K562 (cell line): ENCODE measurements at regions not wholly inside any gene's neighbourhood (a gene's known extent, or its start where the extent isn't known, plus 50 kb on each side); places are given as distances from the start of the nearest gene placed in this dataset.

Experiments used
- ATAC-seq: fragments of 200-7000 bp; cut with Tn5 transposase; 3 replicates; pipeline ENCODE4 v1.9.1; 2020; ENCODE audit warnings: moderate library complexity
- BruUV-seq: library from RNA; stranded (reverse); fragments of 400-500 nt; replicated peaks from 2 replicates; lab custom pipeline; 2021; lab: Mats Ljungman, UMichigan
- CTCF ChIA-PET: fragments of 300-600 bp; formaldehyde crosslinking; extraction: SDS; loops from one replicate; lab custom pipeline; 2021; ENCODE audit warnings: low intra/inter-chr PET ratio; lab: Yijun Ruan, JAX
- POLR2A ChIA-PET: fragments of 300-600, 350-650 bp; sonication (Branson Sonifier 250); formaldehyde crosslinking; extraction: SDS; loops from one replicate; lab custom pipeline; 2021; ENCODE audit warnings: antibody characterized with exemption, inconsistent platforms; lab: Yijun Ruan, JAX
- DNase-seq, 4 experiments: peaks; one replicate each; pipeline versions ENCODE4 v3.0.0 to v3.0.0-alpha.2; 2011 to 2018; ENCODE audit warnings: low spot score in 3 of 4, mixed read lengths in 3 of 4; ENCODE audit errors: extremely low read depth in 1 of 4
- FAIRE-seq: peaks from 2 replicates; lab custom pipeline; 2011; peaks lifted over from hg19 to GRCh38; lab: Jason Lieb, UNC
- H2AFZ ChIP-seq: 2 replicates; pipeline ENCODE4 v1.6.0; 2011; ENCODE audit warnings: low read depth, low read length, control low read depth, inconsistent platforms
- H3K27ac ChIP-seq: fragments of 200-600 bp; 3 replicates; pipeline ENCODE4 v1.8.0; 2011; ENCODE audit warnings: low read depth, mild to moderate bottlenecking, control low read depth, inconsistent platforms, low read length, moderate library complexity, mixed read lengths; ENCODE audit errors: extremely low read depth
- H3K27me3 ChIP-seq, 2 experiments: fragments of 300-600 bp in 1 of 2; 2 replicates in 1 of 2; 3 replicates in 1 of 2; pipeline versions ENCODE4 v1.6.0 to v1.8.0; 2011; ENCODE audit warnings: inconsistent platforms in 2 of 2, low read length in 2 of 2, mild to moderate bottlenecking in 1 of 2, mixed read lengths in 1 of 2, moderate library complexity in 1 of 2; ENCODE audit not compliant: control insufficient read depth in 2 of 2, insufficient read depth in 2 of 2
- H3K36me3 ChIP-seq: fragments of 300-600 bp; 3 replicates; pipeline ENCODE4 v1.8.0; 2011; ENCODE audit warnings: mild to moderate bottlenecking, low read length, inconsistent platforms; ENCODE audit not compliant: control insufficient read depth, insufficient read depth
- H3K4me1 ChIP-seq, 2 experiments: fragments of 200-600 bp in 1 of 2; replicated peaks in 1 of 2; 2 replicates in 1 of 2; 3 replicates in 1 of 2; pipeline versions ENCODE4 v1.5.1 to v1.8.0; 2011; ENCODE audit warnings: inconsistent platforms in 2 of 2, low read length in 2 of 2, mild to moderate bottlenecking in 1 of 2, mixed read lengths in 1 of 2, moderate library complexity in 1 of 2; ENCODE audit not compliant: control insufficient read depth in 2 of 2, insufficient read depth in 2 of 2
- H3K4me2 ChIP-seq: 2 replicates; pipeline ENCODE4 v1.6.1; 2011; ENCODE audit warnings: low read length, control low read depth, inconsistent platforms, mixed read lengths; ENCODE audit not compliant: insufficient read depth
- H3K4me3 ChIP-seq: fragments of 200-600 bp; sonication (generic), shearing (Covaris generic); 2 replicates; pipeline ENCODE4 v1.5.1; 2016; ENCODE audit warnings: control low read depth, inconsistent platforms
- H3K79me2 ChIP-seq: fragments of 200-600 bp; 3 replicates; pipeline ENCODE4 v1.8.0; 2011; ENCODE audit warnings: low read length, inconsistent platforms; ENCODE audit not compliant: control insufficient read depth, insufficient read depth
- H3K9ac ChIP-seq, 2 experiments: 2 replicates each; pipeline versions ENCODE4 v1.6.0 to v1.6.1; 2011; ENCODE audit warnings: low read depth in 2 of 2, low read length in 2 of 2, control low read depth in 1 of 2, inconsistent platforms in 1 of 2, mild to moderate bottlenecking in 1 of 2, mixed read lengths in 1 of 2; ENCODE audit not compliant: insufficient read depth in 1 of 2
- H3K9me1 ChIP-seq: one replicate; pipeline ENCODE4 v1.6.0; 2011; ENCODE audit warnings: inconsistent platforms, mild to moderate bottlenecking, low read length, moderate library complexity; ENCODE audit not compliant: control insufficient read depth, insufficient read depth
- H3K9me3 ChIP-seq: replicated peaks from 2 replicates; pipeline ENCODE4 v1.5.1; 2011; ENCODE audit warnings: low read depth, low read length, inconsistent platforms; ENCODE audit not compliant: control insufficient read depth, insufficient read depth
- H4K20me1 ChIP-seq: replicated peaks from 2 replicates; pipeline ENCODE4 v1.6.1; 2011; ENCODE audit warnings: low read length, inconsistent platforms, mixed read lengths; ENCODE audit not compliant: control insufficient read depth, insufficient read depth
- DDX20 ChIP-seq: fragments of 450-650 bp; IDR thresholded peaks from 2 replicates; pipeline ENCODE4 v1.6.1; 2016; ENCODE audit warnings: missing genetic modification characterization, low read depth, mild to moderate bottlenecking, missing compliant biosample characterization, moderate library complexity
- MBD1 ChIP-seq: fragments of 250-450 bp; sonication (Bioruptor Pico); IDR thresholded peaks from 2 replicates; pipeline ENCODE4 v1.8.0; 2022; ENCODE audit warnings: inconsistent platforms
- MEF2A ChIP-seq: IDR thresholded peaks from 2 replicates; pipeline ENCODE4 v1.6.1; 2011; ENCODE audit warnings: low read depth, mild to moderate bottlenecking, low read length, moderate library complexity; ENCODE audit not compliant: control insufficient read depth
- MTA2 ChIP-seq: fragments of 450-650 bp; IDR thresholded peaks from 2 replicates; pipeline ENCODE4 v1.6.1; 2016; ENCODE audit warnings: low read depth
- PCBP1 ChIP-seq: fragments of 200-400 bp; formaldehyde crosslinking; IDR thresholded peaks from 2 replicates; pipeline ENCODE4 v1.6.1; 2018; ENCODE audit warnings: mild to moderate bottlenecking, low read depth, low read length; ENCODE audit not compliant: poor library complexity, severe bottlenecking
- SETDB1 ChIP-seq: IDR thresholded peaks from one replicate; pipeline ENCODE4 v1.6.1; 2012; ENCODE audit warnings: low read length, control low read depth, inconsistent platforms
- TAF7 ChIP-seq: fragments of 450-650 bp; IDR thresholded peaks from 2 replicates; pipeline ENCODE4 v1.6.1; 2016; ENCODE audit warnings: missing genetic modification characterization, missing compliant biosample characterization
- ZBTB40 ChIP-seq, 2 experiments: fragments of 450-650 bp in 1 of 2; sonication (generic) in 1 of 2; formaldehyde crosslinking in 1 of 2; IDR thresholded peaks; 2 replicates each; pipeline versions ENCODE4 v1.7.1 to v1.9.0; 2016 to 2022; ENCODE audit warnings: inconsistent platforms in 1 of 2, mild to moderate bottlenecking in 1 of 2, missing genetic modification reagents in 1 of 2
- ZHX1 ChIP-seq: fragments of 150-350 bp; conservative IDR thresholded peaks from 2 replicates; pipeline ENCODE4 v1.6.1; 2014; ENCODE audit warnings: low read length
- WGBS: fragments of 100-300 bp; shearing (Covaris generic); methylation state at CpG from one replicate; pipeline ENCODE4 v1.1.6; 2016; ENCODE audit warnings: low coverage, mixed read lengths; ENCODE audit not compliant: insufficient coverage; ENCODE audit errors: missing lambda C conversion rate; 5-methylcytosine and 5-hydroxymethylcytosine counted together
- in situ Hi-C: fragments of 300-500 bp; cut with MboI; formaldehyde crosslinking; loops from 4 replicates; pipeline ENCODE4 v1.15.0; 2018; ENCODE audit warnings: inconsistent platforms, mixed read lengths
- intact Hi-C: fragments of 100-400 bp; cut with micrococcal nuclease; formaldehyde crosslinking; loops from 2 replicates; pipeline ENCODE4 v1.14.2; 2022

- H3K4me1 ChIP-seq = no peaks in the 10 kb centered on the region; a peak in 2 of 5 replicates
- TF ChIP-seq MTA2 = no peak
- no peak for TF ChIP-seq SETDB1
- TF ChIP-seq MEF2A = no peak
- TF ChIP-seq PCBP1 = no peak
- TF ChIP-seq ZBTB40 (IDR thresholded peaks at IDR 0.05) = no peak
- TF ChIP-seq ZBTB40 (CRISPR knock-in tag; IDR thresholded peaks at IDR 0.05) = no peak
- no peak for TF ChIP-seq MBD1 (CRISPR knock-in tag)
- TF ChIP-seq ZHX1 = no peak
- no peak for TF ChIP-seq DDX20 (tag)
- no peak for TF ChIP-seq TAF7 (tag)
These were observed 220.3 kb upstream of the BCOR start for GRCh38 chrX:40318076-40318475.

More at GRCh38 chrX:40318076-40318475, 220.3 kb upstream of the BCOR start:
- no peak for ATAC-seq
- H3K79me2 ChIP-seq = no peaks in the 10 kb centered on the region
- no peaks in the 10 kb centered on the region for H3K36me3 ChIP-seq
- H3K4me3 ChIP-seq = no peak overlapping the region
- no peak for DNase-seq
- intact Hi-C loops = no loop called here
- no peak overlapping the region for H3K9ac ChIP-seq
- H4K20me1 ChIP-seq = no peaks in the 10 kb centered on the region
- H2AFZ ChIP-seq = no peak overlapping the region
- in situ Hi-C loops = no loop called here
- H3K4me2 ChIP-seq = no peak overlapping the region
- H3K27me3 ChIP-seq = peaks cover 0 to 6% of the 10 kb centered on the region in 2 experiments; a peak in 1 of 5 replicates
- no peaks in the 10 kb centered on the region for H3K9me3 ChIP-seq
- CTCF ChIA-PET = no interaction called here
- FAIRE-seq = no peak
- BruUV-seq = no TSS peak
- WGBS = 18% methylated on average over 6 of the region's 6 CpGs
- POLR2A ChIA-PET = interaction anchor here (0.6 kb wide), 1 partner anchor 571 kb away, joined by 4 read pairs; no protein-coding TSS in a partner anchor
- H3K9me1 ChIP-seq = no peaks in the 10 kb centered on the region
- no peak overlapping the region for H3K27ac ChIP-seq
